DND-41 (cell line): ENCODE measurements at regions not wholly inside any gene's neighbourhood (a gene's known extent, or its start where the extent isn't known, plus 50 kb on each side); places are given as distances from the start of the nearest gene placed in this dataset.

ENCODE experiments used
- EZH2 ChIP-seq: IDR thresholded peaks from 3 replicates; pipeline ENCODE4 v1.6.1; 2012; ENCODE audit warnings: borderline replicate concordance, low read depth, mild to moderate bottlenecking, moderate library complexity, low read length, inconsistent platforms; ENCODE audit not compliant: severe bottlenecking
- TF ChIP-seq, protein P1 (sequence below): IDR thresholded peaks from 2 replicates; pipeline ENCODE4 v1.5.1; 2012; ENCODE audit warnings: borderline replicate concordance, low read length, moderate library complexity, mild to moderate bottlenecking; ENCODE audit not compliant: poor library complexity, severe bottlenecking; ENCODE audit errors: extremely low read depth

DNA sequence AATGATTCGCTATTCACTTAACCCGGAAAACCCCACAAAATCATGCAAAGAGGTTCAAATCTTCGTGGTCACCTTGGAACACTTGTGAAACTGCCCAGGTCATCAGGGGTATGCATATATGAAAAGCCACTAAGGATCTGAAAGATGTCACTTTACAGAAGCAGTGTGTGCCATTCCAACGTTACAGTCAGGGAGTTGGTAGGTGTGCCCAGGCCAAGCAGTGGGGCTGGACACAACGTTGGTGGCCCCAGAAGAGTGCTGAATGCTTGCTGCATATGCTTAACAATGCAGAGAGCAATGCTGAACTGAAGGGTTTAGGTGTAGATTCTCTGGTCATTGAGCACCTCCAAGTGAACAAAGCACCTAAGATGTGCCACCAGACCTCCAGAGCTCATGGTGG lies 51.1 kb upstream of the EIF5 start:
- TF ChIP-seq, protein P1, sequence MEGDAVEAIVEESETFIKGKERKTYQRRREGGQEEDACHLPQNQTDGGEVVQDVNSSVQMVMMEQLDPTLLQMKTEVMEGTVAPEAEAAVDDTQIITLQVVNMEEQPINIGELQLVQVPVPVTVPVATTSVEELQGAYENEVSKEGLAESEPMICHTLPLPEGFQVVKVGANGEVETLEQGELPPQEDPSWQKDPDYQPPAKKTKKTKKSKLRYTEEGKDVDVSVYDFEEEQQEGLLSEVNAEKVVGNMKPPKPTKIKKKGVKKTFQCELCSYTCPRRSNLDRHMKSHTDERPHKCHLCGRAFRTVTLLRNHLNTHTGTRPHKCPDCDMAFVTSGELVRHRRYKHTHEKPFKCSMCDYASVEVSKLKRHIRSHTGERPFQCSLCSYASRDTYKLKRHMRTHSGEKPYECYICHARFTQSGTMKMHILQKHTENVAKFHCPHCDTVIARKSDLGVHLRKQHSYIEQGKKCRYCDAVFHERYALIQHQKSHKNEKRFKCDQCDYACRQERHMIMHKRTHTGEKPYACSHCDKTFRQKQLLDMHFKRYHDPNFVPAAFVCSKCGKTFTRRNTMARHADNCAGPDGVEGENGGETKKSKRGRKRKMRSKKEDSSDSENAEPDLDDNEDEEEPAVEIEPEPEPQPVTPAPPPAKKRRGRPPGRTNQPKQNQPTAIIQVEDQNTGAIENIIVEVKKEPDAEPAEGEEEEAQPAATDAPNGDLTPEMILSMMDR = no peak
- no peak for TF ChIP-seq EZH2
